Neuronal stem cell (in vitro differentiated cells): ENCODE measurements at regions not wholly inside any gene's neighbourhood (a gene's known extent, or its start where the extent isn't known, plus 50 kb on each side); places are given as distances from the start of the nearest gene placed in this dataset.
A peak's percentile ranks its signal among the peaks of the same experiment; 100 is the strongest.

Experiments used
- DNase-seq: peaks from one replicate; pipeline ENCODE4 v3.0.0-alpha.2; 2013; ENCODE audit warnings: low spot score
- H2AFZ ChIP-seq: one replicate; pipeline ENCODE4 v1.6.1; 2013; ENCODE audit warnings: mild to moderate bottlenecking, low read length, inconsistent platforms
- H2AK5ac ChIP-seq: 2 replicates; pipeline ENCODE4 v1.6.1; 2013; ENCODE audit warnings: low read depth, mild to moderate bottlenecking, inconsistent platforms, low read length, moderate library complexity, mixed read lengths
- H2BK120ac ChIP-seq: 2 replicates; pipeline ENCODE4 v1.6.1; 2013; ENCODE audit warnings: low read depth, mild to moderate bottlenecking, inconsistent platforms, low read length, moderate library complexity, mixed read lengths
- H2BK12ac ChIP-seq: one replicate; pipeline ENCODE4 v1.6.1; 2013; ENCODE audit warnings: low read length, inconsistent platforms
- H2BK15ac ChIP-seq: 2 replicates; pipeline ENCODE4 v1.6.1; 2013; ENCODE audit warnings: mild to moderate bottlenecking, low read length, inconsistent platforms, mixed read lengths
- H2BK5ac ChIP-seq: one replicate; pipeline ENCODE4 v1.6.1; 2013; ENCODE audit warnings: inconsistent platforms, mild to moderate bottlenecking, low read length, moderate library complexity
- H3K14ac ChIP-seq: one replicate; pipeline ENCODE4 v1.6.1; 2013; ENCODE audit warnings: low read length, inconsistent platforms
- H3K18ac ChIP-seq: 2 replicates; pipeline ENCODE4 v1.6.1; 2013; ENCODE audit warnings: low read length, inconsistent platforms
- H3K23ac ChIP-seq: 2 replicates; pipeline ENCODE4 v1.6.1; 2013; ENCODE audit warnings: low read depth, mild to moderate bottlenecking, mixed read lengths, low read length, inconsistent platforms; ENCODE audit not compliant: poor library complexity
- H3K27ac ChIP-seq: replicated peaks from 3 replicates; pipeline ENCODE4 v1.5.1; 2013; ENCODE audit warnings: low read length, inconsistent platforms
- H3K27me3 ChIP-seq, 3 experiments: 2 replicates each; pipeline ENCODE4 v1.6.1; 2013; ENCODE audit warnings: low read length in 3 of 3, mild to moderate bottlenecking in 2 of 3, inconsistent platforms in 1 of 3, low read depth in 1 of 3, mixed read lengths in 1 of 3, moderate library complexity in 1 of 3; ENCODE audit not compliant: control insufficient read depth in 3 of 3, insufficient read depth in 3 of 3
- H3K36me3 ChIP-seq, 2 donors: replicated peaks in 1 of 2; 2 replicates each; pipeline ENCODE4 v1.6.1; 2013; ENCODE audit warnings: low read length in 2 of 2; ENCODE audit not compliant: control insufficient read depth in 2 of 2, insufficient read depth in 2 of 2
- H3K4ac ChIP-seq: 2 replicates; pipeline ENCODE4 v1.6.1; 2013; ENCODE audit warnings: inconsistent platforms, mild to moderate bottlenecking, low read length, moderate library complexity
- H3K4me1 ChIP-seq, 2 donors: 1 replicate in 1 of 2; 2 replicates in 1 of 2; pipeline ENCODE4 v1.6.1; 2013; ENCODE audit warnings: low read length in 2 of 2, low read depth in 1 of 2; ENCODE audit not compliant: control insufficient read depth in 2 of 2, insufficient read depth in 1 of 2
- H3K4me2 ChIP-seq: one replicate; pipeline ENCODE4 v1.6.1; 2013; ENCODE audit warnings: mild to moderate bottlenecking, low read length, inconsistent platforms; ENCODE audit not compliant: insufficient read depth, poor library complexity, severe bottlenecking
- H3K4me3 ChIP-seq, 2 donors: 2 replicates each; pipeline ENCODE4 v1.5.1; 2013; ENCODE audit warnings: low read length in 2 of 2, mild to moderate bottlenecking in 2 of 2, inconsistent platforms in 1 of 2, moderate library complexity in 1 of 2
- H3K79me1 ChIP-seq: one replicate; pipeline ENCODE4 v1.6.1; 2013; ENCODE audit warnings: low read depth, mild to moderate bottlenecking, inconsistent platforms, low read length, moderate library complexity
- H3K9ac ChIP-seq: one replicate; pipeline ENCODE4 v1.6.1; 2013; ENCODE audit warnings: mild to moderate bottlenecking, low read depth, low read length, inconsistent platforms; ENCODE audit not compliant: poor library complexity
- H3K9me3 ChIP-seq, 2 donors: replicated peaks in 1 of 2; 2 replicates each; pipeline versions ENCODE3 to v1.6.1; 2013; ENCODE audit warnings: low read length in 2 of 2, mild to moderate bottlenecking in 2 of 2, inconsistent platforms in 1 of 2, low read depth in 1 of 2, mixed read lengths in 1 of 2, moderate library complexity in 1 of 2; ENCODE audit not compliant: control insufficient read depth in 2 of 2, insufficient read depth in 1 of 2
- H4K8ac ChIP-seq: one replicate; pipeline ENCODE4 v1.6.1; 2013; ENCODE audit warnings: low read depth, mild to moderate bottlenecking, inconsistent platforms, low read length, moderate library complexity
- H4K91ac ChIP-seq: one replicate; pipeline ENCODE4 v1.6.1; 2013; ENCODE audit warnings: low read length, low read depth, mild to moderate bottlenecking, inconsistent platforms; ENCODE audit not compliant: poor library complexity
- whole genome bisulfite sequencing, 2 donors: extraction: QIAGEN DNeasy Blood & Tissue Kit; methylation state at CpG; one replicate each; pipeline ENCODE4 v1.1.7; 2013; ENCODE audit warnings: missing lambda C conversion rate in 2 of 2, mixed read lengths in 1 of 2; ENCODE audit not compliant: insufficient read length in 2 of 2, insufficient replicate concordance in 1 of 2; ENCODE audit errors: extremely low coverage in 2 of 2; 5-methylcytosine and 5-hydroxymethylcytosine counted together

DNA sequence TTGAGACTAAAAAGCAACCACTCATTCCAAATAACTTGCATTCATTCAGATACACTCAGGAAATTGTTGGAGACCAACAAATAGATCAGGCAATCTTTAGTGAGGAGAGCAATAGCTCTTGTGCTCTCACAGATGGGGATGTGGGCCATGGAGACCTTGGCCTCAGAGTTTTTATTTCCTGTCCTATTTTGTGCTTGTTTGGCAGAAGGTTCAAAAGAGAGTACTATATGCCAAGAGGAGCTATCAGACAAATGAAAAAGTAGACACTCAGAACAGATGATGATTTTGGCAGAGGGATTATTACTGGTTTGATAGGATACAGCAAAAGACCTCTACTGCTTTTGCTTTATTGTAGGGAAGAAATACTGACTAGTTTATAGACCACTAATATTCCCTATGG, 230.2 kb downstream of the KCNE4 start:
- no peak overlapping the region for H2AK5ac ChIP-seq
- no peak overlapping the region for H3K27ac ChIP-seq
- no peak overlapping the region for H2BK15ac ChIP-seq
- H2BK120ac ChIP-seq: no peak overlapping the region
- no peak overlapping the region for H3K9ac ChIP-seq
- H4K8ac ChIP-seq: no peak overlapping the region
- H3K4me1 ChIP-seq: no peaks in the 10 kb centered on the region
- no peak for DNase-seq
- H2BK12ac ChIP-seq: no peak overlapping the region
- H3K4me3 ChIP-seq: no peak overlapping the region
- no peak overlapping the region for H3K23ac ChIP-seq
- no peaks in the 10 kb centered on the region for H3K36me3 ChIP-seq
- H3K27me3 ChIP-seq: no peaks in the 10 kb centered on the region
- no peak overlapping the region for H4K91ac ChIP-seq
- no peak overlapping the region for H2BK5ac ChIP-seq
- peaks cover 0 to 5% of the 10 kb centered on the region in 2 donors for H3K9me3 ChIP-seq
- H2AFZ ChIP-seq: no peak overlapping the region
- no peak overlapping the region for H3K4me2 ChIP-seq
- H3K4ac ChIP-seq: no peak overlapping the region
- H3K79me1 ChIP-seq: no peaks in the 10 kb centered on the region
- H3K18ac ChIP-seq: no peak overlapping the region
- H3K14ac ChIP-seq: no peak overlapping the region

DNA sequence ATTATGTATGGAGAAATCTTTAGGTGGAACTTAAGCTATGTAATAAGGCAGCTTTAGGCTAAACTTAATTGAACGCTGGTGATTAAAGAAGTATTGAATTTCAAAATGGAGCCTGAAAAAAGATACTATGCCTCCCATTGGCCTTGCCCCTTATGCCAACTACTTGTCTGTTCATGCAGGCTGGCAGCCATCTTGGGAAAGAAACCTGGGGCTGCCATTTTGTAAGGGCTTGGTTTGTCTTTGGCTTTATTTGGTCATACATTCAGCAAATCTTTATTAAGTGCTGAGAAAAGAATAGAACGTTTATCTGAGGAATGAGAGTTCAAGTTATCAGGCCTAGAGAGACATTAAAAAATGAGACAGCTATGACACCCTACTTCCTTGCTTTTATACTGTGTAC, 231.3 kb downstream of the KCNE4 start:
- H3K4me2 ChIP-seq: no peak overlapping the region
- H2BK5ac ChIP-seq: no peak overlapping the region
- no peaks in the 10 kb centered on the region for H3K27me3 ChIP-seq
- no peak overlapping the region for H3K4ac ChIP-seq
- no peaks in the 10 kb centered on the region for H3K36me3 ChIP-seq
- H3K9me3 ChIP-seq: peaks cover 0 to 5% of the 10 kb centered on the region in 2 donors
- no peak overlapping the region for H4K8ac ChIP-seq
- peak overlapping the region; percentile 42 for H2AFZ ChIP-seq
- no peak overlapping the region for H2BK12ac ChIP-seq
- no peak overlapping the region for H2BK15ac ChIP-seq
- no peak for DNase-seq
- no peak overlapping the region for H3K14ac ChIP-seq
- no peaks in the 10 kb centered on the region for H3K79me1 ChIP-seq
- no peak overlapping the region for H2AK5ac ChIP-seq
- H3K4me3 ChIP-seq: no peak overlapping the region
- no peak overlapping the region for H3K27ac ChIP-seq
- no CpG with 5 or more reads among the region's 2 CpGs for WGBS, 2 donors
- H3K18ac ChIP-seq: no peak overlapping the region
- no peak overlapping the region for H3K9ac ChIP-seq
- no peak overlapping the region for H2BK120ac ChIP-seq
- no peak overlapping the region for H4K91ac ChIP-seq
- H3K4me1 ChIP-seq: no peaks in the 10 kb centered on the region
- no peak overlapping the region for H3K23ac ChIP-seq

DNA sequence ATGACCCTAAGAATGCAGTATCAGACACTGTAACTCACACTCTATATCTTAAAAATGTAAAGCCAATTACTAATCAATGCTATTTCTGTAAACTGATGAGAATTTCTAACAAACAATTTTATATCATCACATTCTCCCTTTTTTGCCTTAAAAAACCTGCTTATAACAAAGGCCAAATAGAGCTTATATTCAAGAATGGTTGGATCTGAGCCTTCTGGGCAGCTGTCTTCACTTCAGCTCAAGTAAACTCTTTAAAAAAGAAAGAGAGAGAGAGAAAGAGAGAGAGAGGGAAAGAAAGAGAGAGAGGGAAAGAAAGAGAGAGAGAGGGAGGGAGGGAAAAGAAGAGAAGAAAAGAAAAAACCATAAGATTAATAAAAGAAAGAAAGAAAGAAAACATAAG, 231.8 kb downstream of the KCNE4 start:
- H3K9me3 ChIP-seq: peaks cover 0 to 5% of the 10 kb centered on the region in 2 donors
- H3K4me3 ChIP-seq: no peak overlapping the region
- no peak overlapping the region for H2BK120ac ChIP-seq
- H3K4ac ChIP-seq: no peak overlapping the region
- H3K27me3 ChIP-seq: no peaks in the 10 kb centered on the region
- no peak overlapping the region for H3K9ac ChIP-seq
- H3K4me1 ChIP-seq: no peaks in the 10 kb centered on the region
- H2BK12ac ChIP-seq: no peak overlapping the region
- H2BK15ac ChIP-seq: no peak overlapping the region
- no peak overlapping the region for H2BK5ac ChIP-seq
- no peak overlapping the region for H3K14ac ChIP-seq
- H2AFZ ChIP-seq: no peak overlapping the region
- H3K36me3 ChIP-seq: no peaks in the 10 kb centered on the region
- H3K27ac ChIP-seq: no peak overlapping the region
- no peak overlapping the region for H4K91ac ChIP-seq
- no peaks in the 10 kb centered on the region for H3K79me1 ChIP-seq
- H4K8ac ChIP-seq: no peak overlapping the region
- no peak overlapping the region for H3K23ac ChIP-seq
- DNase-seq: no peak
- no peak overlapping the region for H3K18ac ChIP-seq
- no peak overlapping the region for H2AK5ac ChIP-seq
- no peak overlapping the region for H3K4me2 ChIP-seq

DNA sequence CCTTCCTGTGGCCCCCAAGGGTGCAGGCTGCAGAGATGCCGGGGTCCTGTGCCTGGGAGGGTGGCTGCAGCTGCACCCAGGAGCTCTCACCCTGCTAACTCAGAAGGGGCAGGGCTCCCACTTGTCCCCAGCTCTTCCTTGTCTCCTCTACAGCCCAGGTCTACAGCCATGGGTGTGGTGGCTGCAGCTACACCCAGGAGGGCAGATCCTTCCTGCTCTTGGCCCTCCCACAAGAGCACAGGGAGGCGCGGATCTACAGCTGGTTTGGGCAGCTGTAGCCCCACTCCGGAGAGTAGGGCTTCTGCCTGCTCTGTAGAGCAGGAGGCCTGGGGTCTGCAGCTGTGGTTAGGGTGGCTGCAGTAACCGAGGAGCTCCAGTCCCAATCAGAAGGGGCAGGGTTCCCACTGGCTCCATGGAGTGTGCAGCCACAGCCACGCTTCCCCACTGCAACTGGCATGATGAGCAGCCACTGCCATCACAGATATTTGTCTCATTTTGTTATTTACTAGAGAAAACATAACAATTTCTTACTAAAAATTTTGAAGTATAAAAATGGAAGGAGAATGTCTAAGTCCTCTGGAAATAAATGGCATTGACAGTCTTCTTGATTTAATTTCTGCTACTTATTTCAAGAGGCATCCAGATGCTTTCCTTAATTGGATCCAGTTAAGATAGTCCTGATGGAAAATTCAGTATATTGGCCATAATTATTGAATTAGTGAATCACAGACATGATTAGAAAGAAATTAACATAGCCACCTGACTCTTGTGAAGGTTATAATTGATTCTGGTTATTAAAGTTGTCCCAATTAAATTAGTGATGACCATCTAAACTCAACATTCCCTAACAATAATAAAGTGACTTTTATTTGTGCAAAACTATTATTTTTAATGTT, 233.6 kb downstream of the KCNE4 start:
- no peak overlapping the region for H3K4me3 ChIP-seq
- no peak overlapping the region for H3K4ac ChIP-seq
- H3K18ac ChIP-seq: peak overlapping the region; percentile 19
- WGBS, 2 donors: no CpG with 5 or more reads among the region's 6 CpGs
- H3K79me1 ChIP-seq: no peaks in the 10 kb centered on the region
- H3K9ac ChIP-seq: peak overlapping the region; percentile 21
- peaks cover 0 to 5% of the 10 kb centered on the region in 2 donors for H3K9me3 ChIP-seq
- H2BK12ac ChIP-seq: no peak overlapping the region
- H3K4me2 ChIP-seq: no peak overlapping the region
- H3K27ac ChIP-seq: no peak overlapping the region
- H2BK15ac ChIP-seq: no peak overlapping the region
- H4K91ac ChIP-seq: no peak overlapping the region
- H3K23ac ChIP-seq: no peak overlapping the region
- H2BK5ac ChIP-seq: no peak overlapping the region
- H3K36me3 ChIP-seq: no peaks in the 10 kb centered on the region
- no peak overlapping the region for H4K8ac ChIP-seq
- H2AFZ ChIP-seq: no peak overlapping the region
- H3K27me3 ChIP-seq: no peaks in the 10 kb centered on the region
- DNase-seq: no peak
- no peak overlapping the region for H2BK120ac ChIP-seq
- H3K14ac ChIP-seq: no peak overlapping the region
- H3K4me1 ChIP-seq: no peaks in the 10 kb centered on the region
- H2AK5ac ChIP-seq: peak overlapping the region; percentile 74
